ENCODE measurements at regions not wholly inside any gene's neighbourhood (a gene's known extent, or its start where the extent isn't known, plus 50 kb on each side); places are given as distances from the start of the nearest gene placed in this dataset.

DNA sequence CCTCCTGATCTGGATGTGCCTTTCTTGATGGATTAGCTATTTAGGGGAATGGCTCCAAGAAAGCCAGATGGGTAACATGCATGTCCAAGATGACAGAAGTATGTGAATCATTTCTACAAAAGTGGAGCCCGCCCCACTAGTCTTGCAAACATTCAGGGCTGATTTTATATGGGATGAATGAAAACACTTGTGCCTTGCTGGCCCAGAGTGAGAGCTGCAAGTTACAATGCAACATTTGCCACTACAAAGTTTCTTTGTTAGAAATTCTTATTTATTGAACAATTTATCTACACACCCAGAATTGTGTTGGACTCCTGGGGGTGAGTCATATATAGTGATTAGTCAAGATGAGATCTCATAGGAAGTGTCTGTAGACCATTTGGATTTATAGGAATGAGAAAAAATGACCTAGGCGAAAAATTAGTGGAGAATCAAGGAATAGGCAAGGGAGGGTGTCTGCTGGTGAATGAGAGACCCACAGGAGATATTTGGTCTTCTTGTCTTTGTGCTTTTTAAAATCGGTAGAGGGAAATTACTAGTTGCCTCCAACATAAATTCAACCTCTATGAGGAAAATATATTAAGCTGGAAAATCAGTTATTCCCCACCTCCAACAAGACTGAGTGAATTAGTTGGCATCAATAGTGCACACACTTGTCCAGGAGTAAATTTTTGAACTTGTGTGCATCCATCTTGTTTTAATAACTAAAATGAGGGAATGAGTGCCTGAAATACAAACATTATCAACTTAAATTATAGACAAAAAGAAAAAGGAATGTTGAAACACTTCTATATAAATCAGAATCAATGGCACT is 53.5 kb upstream of the DCBLD2 start:
- no peak for DNase-seq

DNA sequence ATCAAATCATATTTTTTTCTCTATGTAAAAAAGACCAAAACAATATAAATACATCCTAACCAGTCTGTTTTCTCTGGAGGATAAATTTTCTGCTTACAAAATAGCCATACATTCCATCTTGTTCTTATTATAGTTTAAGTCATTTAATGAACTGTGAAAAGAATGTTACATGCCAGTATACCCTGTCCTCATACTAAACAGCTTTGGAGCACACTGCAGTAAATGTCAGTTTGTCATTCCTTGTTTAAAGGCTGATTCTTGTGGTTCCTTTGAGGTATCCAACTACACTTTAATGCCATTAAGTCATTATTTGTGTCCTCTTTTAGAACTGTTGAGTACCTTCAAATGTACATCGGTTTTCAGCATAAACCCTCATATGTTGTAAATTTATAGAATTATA is 52.7 kb upstream of the DCBLD2 start:
- no peak for DNase-seq

DNA sequence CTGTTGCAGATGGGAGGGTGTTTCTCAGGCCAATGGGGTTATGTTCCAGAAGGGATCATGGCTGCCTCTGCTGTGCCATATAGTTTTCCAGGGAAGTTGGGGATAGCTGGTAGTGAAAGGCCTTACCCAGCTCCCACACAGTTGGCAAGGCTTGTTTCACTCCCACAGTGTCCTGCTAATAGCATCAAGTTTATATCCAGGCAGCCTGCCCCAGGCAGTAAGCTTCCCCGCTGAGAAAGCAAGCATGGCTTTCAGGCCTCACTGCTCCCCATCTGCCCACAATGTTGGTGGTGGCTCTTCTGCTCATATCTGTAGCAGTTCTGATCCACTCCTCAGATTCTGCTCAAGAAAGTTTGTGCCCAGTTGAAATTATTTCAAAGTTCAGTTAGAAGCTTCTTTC is 50.9 kb upstream of the DCBLD2 start:
- no peak for DNase-seq

Data from retina (tissue), 1 donor.